Activated CD8-positive, alpha-beta T cell treated with anti-CD3 and anti-CD28 coated beads for 36 hours (primary cell): ENCODE measurements at regions not wholly inside any gene's neighbourhood (a gene's known extent, or its start where the extent isn't known, plus 50 kb on each side); places are given as distances from the start of the nearest gene placed in this dataset.

Source experiments
- ATAC-seq: fragments of 200-7000 bp; cut with Tn5 transposase; one replicate; pipeline ENCODE4 v1.10.0; 2021; ENCODE audit warnings: mild to moderate bottlenecking, moderate library complexity
- CTCF ChIA-PET: fragments of 350-600 bp; sonication (Branson Sonifier 250); formaldehyde crosslinking; loops from one replicate; lab custom pipeline; 2021; ENCODE audit warnings: antibody characterized with exemption; lab: Charles Lee
- POLR2A ChIA-PET: fragments of 350-600 bp; sonication (Branson Sonifier 250); formaldehyde crosslinking; loops from one replicate; lab custom pipeline; 2021; ENCODE audit warnings: antibody characterized with exemption; lab: Charles Lee
- DNase-seq: peaks from one replicate; pipeline ENCODE4 v3.0.0-alpha.2; 2020
- H3K27ac Mint-ChIP-seq: one replicate; pipeline ENCODE4 v1.8.0; 2021; ENCODE audit warnings: mild to moderate bottlenecking, mixed read lengths
- H3K27me3 Mint-ChIP-seq: one replicate; pipeline ENCODE4 v1.8.0; 2021; ENCODE audit warnings: mixed read lengths
- H3K36me3 Mint-ChIP-seq: one replicate; pipeline ENCODE4 v1.8.0; 2021; ENCODE audit warnings: low read depth, mixed read lengths
- H3K4me1 Mint-ChIP-seq: one replicate; pipeline ENCODE4 v1.8.0; 2021; ENCODE audit warnings: low read depth, mixed read lengths
- H3K4me3 Mint-ChIP-seq: one replicate; pipeline ENCODE4 v1.8.0; 2021; ENCODE audit warnings: mild to moderate bottlenecking, moderate library complexity, mixed read lengths
- H3K9me3 Mint-ChIP-seq: one replicate; pipeline ENCODE4 v1.8.0; 2021; ENCODE audit warnings: mixed read lengths
- CTCF ChIP-seq: fragments of 200-600 bp; IDR thresholded peaks from one replicate; pipeline ENCODE4 v1.8.0; 2022; ENCODE audit warnings: antibody characterized with exemption, mild to moderate bottlenecking
- intact Hi-C: fragments of 100-400 bp; cut with micrococcal nuclease; formaldehyde crosslinking; loops from one replicate; pipeline ENCODE4 v1.10.0; 2022

- H3K27ac Mint-ChIP-seq: no peak overlapping the region
- no peaks in the 10 kb centered on the region for H3K9me3 Mint-ChIP-seq
- no peaks in the 10 kb centered on the region for H3K36me3 Mint-ChIP-seq
- H3K4me1 Mint-ChIP-seq: no peaks in the 10 kb centered on the region
- ATAC-seq (no peak), DNase-seq (no peak)
- ChIA-PET POLR2A (no interaction called here), CTCF (interaction anchor here (1.2 kb wide), 1 partner anchor 30 kb away, joined by 3 read pairs; no protein-coding TSS in a partner anchor)
- intact Hi-C loops: no loop called here
- TF ChIP-seq CTCF: no peak
- no peak overlapping the region for H3K4me3 Mint-ChIP-seq
- peaks cover 13% of the 10 kb centered on the region for H3K27me3 Mint-ChIP-seq
Measured at GRCh38 chr13:34752283-34752960, 189.6 kb upstream of the NBEA start.

GRCh38 chr13:34756136-34756535, 185.9 kb upstream of the NBEA start:
- H3K36me3 Mint-ChIP-seq: no peaks in the 10 kb centered on the region
- CTCF ChIA-PET: no interaction called here
- no peaks in the 10 kb centered on the region for H3K4me1 Mint-ChIP-seq
- no peak overlapping the region for H3K4me3 Mint-ChIP-seq
- no peaks in the 10 kb centered on the region for H3K9me3 Mint-ChIP-seq
- DNase-seq (no peak), ATAC-seq (no peak)
- intact Hi-C loops: no loop called here
- H3K27me3 Mint-ChIP-seq: peaks cover 5% of the 10 kb centered on the region
- POLR2A ChIA-PET: no interaction called here
- no peak overlapping the region for H3K27ac Mint-ChIP-seq
- TF ChIP-seq CTCF: no peak

GRCh38 chr13:34756572-34756971, 185.5 kb upstream of the NBEA start:
- ChIA-PET POLR2A (no interaction called here), CTCF (no interaction called here)
- TF ChIP-seq CTCF: no peak
- Mint-ChIP-seq H3K27ac (no peak overlapping the region), H3K27me3 (peaks cover 2% of the 10 kb centered on the region), H3K36me3 (no peaks in the 10 kb centered on the region), H3K9me3 (no peaks in the 10 kb centered on the region), H3K4me3 (no peak overlapping the region), H3K4me1 (no peaks in the 10 kb centered on the region)
- no peak for DNase-seq
- intact Hi-C loops: no loop called here
- no peak for ATAC-seq

GRCh38 chr13:34757441-34757840, 184.6 kb upstream of the NBEA start:
- no peaks in the 10 kb centered on the region for H3K4me1 Mint-ChIP-seq
- CTCF ChIA-PET: no interaction called here
- H3K9me3 Mint-ChIP-seq: no peaks in the 10 kb centered on the region
- intact Hi-C loops: no loop called here
- H3K36me3 Mint-ChIP-seq: no peaks in the 10 kb centered on the region
- no peak overlapping the region for H3K27ac Mint-ChIP-seq
- POLR2A ChIA-PET: no interaction called here
- H3K27me3 Mint-ChIP-seq: peaks cover under 1% of the 10 kb centered on the region
- ATAC-seq (no peak), DNase-seq (no peak)
- TF ChIP-seq CTCF: no peak
- no peak overlapping the region for H3K4me3 Mint-ChIP-seq

- H3K27ac Mint-ChIP-seq: no peak overlapping the region
- no peaks in the 10 kb centered on the region for H3K9me3 Mint-ChIP-seq
- ChIA-PET CTCF (no interaction called here), POLR2A (no interaction called here)
- H3K27me3 Mint-ChIP-seq: no peaks in the 10 kb centered on the region
- DNase-seq (no peak), ATAC-seq (no peak)
- TF ChIP-seq CTCF: no peak
- no peaks in the 10 kb centered on the region for H3K4me1 Mint-ChIP-seq
- H3K36me3 Mint-ChIP-seq: no peaks in the 10 kb centered on the region
- intact Hi-C loops: no loop called here
- no peak overlapping the region for H3K4me3 Mint-ChIP-seq
Measured at GRCh38 chr13:34758628-34759027, 183.4 kb upstream of the NBEA start.
